HL-60 (cell line): ENCODE measurements at regions not wholly inside any gene's neighbourhood (a gene's known extent, or its start where the extent isn't known, plus 50 kb on each side); places are given as distances from the start of the nearest gene placed in this dataset.

Experiments used
- GABPA ChIP-seq: IDR thresholded peaks from 2 replicates; pipeline ENCODE4 v1.6.1; 2012; ENCODE audit warnings: low read depth
- POLR2AphosphoS5 ChIP-seq: IDR thresholded peaks from 2 replicates; pipeline ENCODE4 v1.6.1; 2012; ENCODE audit warnings: low read depth
- SPI1 ChIP-seq: IDR thresholded peaks from 2 replicates; pipeline ENCODE4 v1.6.1; 2012; ENCODE audit warnings: low read depth, mild to moderate bottlenecking, borderline replicate concordance
- TF ChIP-seq, protein P1 (sequence below): IDR thresholded peaks from one replicate; pipeline ENCODE4 v1.5.1; 2011; ENCODE audit warnings: low read length, control low read depth, inconsistent platforms; ENCODE audit not compliant: insufficient read depth
- TF ChIP-seq, protein P2 (sequence below): IDR thresholded peaks from 2 replicates; pipeline ENCODE4 v1.6.1; 2012; ENCODE audit warnings: low read depth; ENCODE audit not compliant: insufficient replicate concordance

DNA sequence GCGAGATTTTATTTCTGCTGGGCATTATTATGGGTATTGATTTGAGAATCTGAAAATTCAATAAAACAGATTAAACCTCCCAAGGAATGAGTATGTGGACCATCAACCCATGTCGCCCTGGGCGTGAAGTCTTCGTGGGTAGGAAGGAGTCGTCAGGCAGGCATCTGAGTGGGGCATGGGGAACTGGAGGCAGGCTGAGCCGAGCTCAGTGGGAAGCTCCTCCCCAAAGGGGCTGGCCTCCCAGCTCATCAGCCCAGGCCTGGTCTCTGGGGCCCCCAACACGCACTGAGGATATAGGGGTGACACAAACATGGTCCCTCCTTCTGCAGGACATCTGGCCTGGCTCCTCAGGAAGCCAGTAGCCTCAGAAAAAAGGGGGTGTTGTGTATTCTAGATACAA, 265.2 kb downstream of the TFCP2L1 start:
- TF ChIP-seq, protein P1, sequence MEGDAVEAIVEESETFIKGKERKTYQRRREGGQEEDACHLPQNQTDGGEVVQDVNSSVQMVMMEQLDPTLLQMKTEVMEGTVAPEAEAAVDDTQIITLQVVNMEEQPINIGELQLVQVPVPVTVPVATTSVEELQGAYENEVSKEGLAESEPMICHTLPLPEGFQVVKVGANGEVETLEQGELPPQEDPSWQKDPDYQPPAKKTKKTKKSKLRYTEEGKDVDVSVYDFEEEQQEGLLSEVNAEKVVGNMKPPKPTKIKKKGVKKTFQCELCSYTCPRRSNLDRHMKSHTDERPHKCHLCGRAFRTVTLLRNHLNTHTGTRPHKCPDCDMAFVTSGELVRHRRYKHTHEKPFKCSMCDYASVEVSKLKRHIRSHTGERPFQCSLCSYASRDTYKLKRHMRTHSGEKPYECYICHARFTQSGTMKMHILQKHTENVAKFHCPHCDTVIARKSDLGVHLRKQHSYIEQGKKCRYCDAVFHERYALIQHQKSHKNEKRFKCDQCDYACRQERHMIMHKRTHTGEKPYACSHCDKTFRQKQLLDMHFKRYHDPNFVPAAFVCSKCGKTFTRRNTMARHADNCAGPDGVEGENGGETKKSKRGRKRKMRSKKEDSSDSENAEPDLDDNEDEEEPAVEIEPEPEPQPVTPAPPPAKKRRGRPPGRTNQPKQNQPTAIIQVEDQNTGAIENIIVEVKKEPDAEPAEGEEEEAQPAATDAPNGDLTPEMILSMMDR: no peak
- TF ChIP-seq GABPA (no peak), POLR2AphosphoS5 (no peak), SPI1 (no peak)
- TF ChIP-seq, protein P2, sequence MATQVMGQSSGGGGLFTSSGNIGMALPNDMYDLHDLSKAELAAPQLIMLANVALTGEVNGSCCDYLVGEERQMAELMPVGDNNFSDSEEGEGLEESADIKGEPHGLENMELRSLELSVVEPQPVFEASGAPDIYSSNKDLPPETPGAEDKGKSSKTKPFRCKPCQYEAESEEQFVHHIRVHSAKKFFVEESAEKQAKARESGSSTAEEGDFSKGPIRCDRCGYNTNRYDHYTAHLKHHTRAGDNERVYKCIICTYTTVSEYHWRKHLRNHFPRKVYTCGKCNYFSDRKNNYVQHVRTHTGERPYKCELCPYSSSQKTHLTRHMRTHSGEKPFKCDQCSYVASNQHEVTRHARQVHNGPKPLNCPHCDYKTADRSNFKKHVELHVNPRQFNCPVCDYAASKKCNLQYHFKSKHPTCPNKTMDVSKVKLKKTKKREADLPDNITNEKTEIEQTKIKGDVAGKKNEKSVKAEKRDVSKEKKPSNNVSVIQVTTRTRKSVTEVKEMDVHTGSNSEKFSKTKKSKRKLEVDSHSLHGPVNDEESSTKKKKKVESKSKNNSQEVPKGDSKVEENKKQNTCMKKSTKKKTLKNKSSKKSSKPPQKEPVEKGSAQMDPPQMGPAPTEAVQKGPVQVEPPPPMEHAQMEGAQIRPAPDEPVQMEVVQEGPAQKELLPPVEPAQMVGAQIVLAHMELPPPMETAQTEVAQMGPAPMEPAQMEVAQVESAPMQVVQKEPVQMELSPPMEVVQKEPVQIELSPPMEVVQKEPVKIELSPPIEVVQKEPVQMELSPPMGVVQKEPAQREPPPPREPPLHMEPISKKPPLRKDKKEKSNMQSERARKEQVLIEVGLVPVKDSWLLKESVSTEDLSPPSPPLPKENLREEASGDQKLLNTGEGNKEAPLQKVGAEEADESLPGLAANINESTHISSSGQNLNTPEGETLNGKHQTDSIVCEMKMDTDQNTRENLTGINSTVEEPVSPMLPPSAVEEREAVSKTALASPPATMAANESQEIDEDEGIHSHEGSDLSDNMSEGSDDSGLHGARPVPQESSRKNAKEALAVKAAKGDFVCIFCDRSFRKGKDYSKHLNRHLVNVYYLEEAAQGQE: no peak
